Testis (tissue), 2 donors: ENCODE measurements at regions not wholly inside any gene's neighbourhood (a gene's known extent, or its start where the extent isn't known, plus 50 kb on each side); places are given as distances from the start of the nearest gene placed in this dataset.

Experiments
- DNase-seq: peaks from one replicate; pipeline ENCODE4 v3.0.0-alpha.2; 2019
- H3K27ac ChIP-seq, 2 donors: fragments of 200-600 bp; sonication (generic); one replicate each; pipeline ENCODE4 v1.5.1; 2019
- H3K27me3 ChIP-seq: fragments of 200-600 bp; sonication (generic); one replicate; pipeline ENCODE4 v1.5.1; 2019
- H3K36me3 ChIP-seq: fragments of 200-600 bp; sonication (generic); one replicate; pipeline ENCODE4 v1.5.1; 2017; ENCODE audit warnings: low read depth; ENCODE audit errors: missing control alignments
- H3K4me1 ChIP-seq: fragments of 200-600 bp; sonication (generic); one replicate; pipeline ENCODE4 v1.5.1; 2019
- H3K4me3 ChIP-seq, 2 donors: fragments of 200-600 bp; sonication (generic); one replicate each; pipeline ENCODE4 v1.5.1; 2017 to 2019
- H3K9me3 ChIP-seq: fragments of 200-600 bp; sonication (generic); one replicate; pipeline ENCODE4 v1.5.1; 2017
- CTCF ChIP-seq, 3 experiments: fragments of 450-650 bp in 2 of 3; fragments of 200-600 bp in 1 of 3; sonication (generic) in 1 of 3; IDR thresholded peaks; one replicate each; pipeline ENCODE4 v1.5.1; 2016 to 2019; ENCODE audit warnings: antibody characterized with exemption in 3 of 3, mild to moderate bottlenecking in 2 of 3, moderate library complexity in 1 of 3
- POLR2A ChIP-seq: fragments of 450-650 bp; IDR thresholded peaks from one replicate; pipeline ENCODE4 v1.6.1; 2017; ENCODE audit warnings: antibody characterized with exemption, mild to moderate bottlenecking, moderate library complexity
- WGBS, 2 donors: methylation state at CpG; one replicate each; pipeline ENCODE4 v1.1.5; 2018; 5-methylcytosine and 5-hydroxymethylcytosine counted together
- intact Hi-C: fragments of 100-400 bp; cut with DNase I; formaldehyde crosslinking; loops from one replicate; pipeline ENCODE4 v1.15.1; 2023; ENCODE audit warnings: low total_unique reads

GRCh38 chr5:169460123-169460522, 123.5 kb upstream of the SPDL1 start:
- no peaks in the 10 kb centered on the region for H3K27me3 ChIP-seq
- TF ChIP-seq POLR2A (no peak), CTCF (IDR thresholded peaks at IDR 0.05) (no peak)
- intact Hi-C loops, result no loop called here
- H3K4me1 ChIP-seq, result no peaks in the 10 kb centered on the region
- H3K27ac ChIP-seq, result no peak overlapping the region
- no peak overlapping the region for H3K4me3 ChIP-seq
- no peak for DNase-seq
- no peaks in the 10 kb centered on the region for H3K36me3 ChIP-seq
- whole genome bisulfite sequencing, 2 donors, result 73 to 95% methylated on average over 1 of the region's 1 CpG
- no peaks in the 10 kb centered on the region for H3K9me3 ChIP-seq

- H3K9me3 ChIP-seq, result no peaks in the 10 kb centered on the region
- intact Hi-C loops, result no loop called here
- H3K27ac ChIP-seq, result no peak overlapping the region
- no peak for DNase-seq
- WGBS, 2 donors, result 33 to 43% methylated on average over 5 of the region's 5 CpGs
- H3K36me3 ChIP-seq, result no peaks in the 10 kb centered on the region
- no peaks in the 10 kb centered on the region for H3K4me1 ChIP-seq
- H3K4me3 ChIP-seq, result no peak overlapping the region
- H3K27me3 ChIP-seq, result no peaks in the 10 kb centered on the region
- TF ChIP-seq POLR2A, result no peak
- no peak for TF ChIP-seq CTCF (IDR thresholded peaks at IDR 0.05)
These were observed 125.4 kb upstream of the SPDL1 start for GRCh38 chr5:169458221-169458620.

- intact Hi-C loops, result no loop called here
- no peak overlapping the region for H3K27ac ChIP-seq
These were observed 133.1 kb upstream of the SPDL1 start for GRCh38 chr5:169450464-169450863.

GRCh38 chr5:169448826-169449225, 134.7 kb upstream of the SPDL1 start:
- DNase-seq, result no peak
- WGBS, 2 donors, result 92 to 97% methylated on average over 6 of the region's 6 CpGs
- TF ChIP-seq CTCF (IDR thresholded peaks at IDR 0.05) (no peak), POLR2A (no peak)
- no peaks in the 10 kb centered on the region for H3K9me3 ChIP-seq
- intact Hi-C loops, result no loop called here
- H3K27ac ChIP-seq, result no peak overlapping the region
- H3K36me3 ChIP-seq, result no peaks in the 10 kb centered on the region
- no peak overlapping the region for H3K4me3 ChIP-seq
- no peaks in the 10 kb centered on the region for H3K27me3 ChIP-seq
- no peaks in the 10 kb centered on the region for H3K4me1 ChIP-seq

More at GRCh38 chr5:169450464-169450863, 133.1 kb upstream of the SPDL1 start:
- Histone ChIP-seq H3K36me3 (no peaks in the 10 kb centered on the region), H3K27me3 (no peaks in the 10 kb centered on the region), H3K9me3 (no peaks in the 10 kb centered on the region), H3K4me3 (no peak overlapping the region), H3K4me1 (no peaks in the 10 kb centered on the region)
- WGBS, 2 donors, result 58 to 74% methylated on average over 1 of the region's 1 CpG
- DNase-seq, result no peak
- TF ChIP-seq CTCF (IDR thresholded peaks at IDR 0.05) (no peak), POLR2A (no peak)

- H3K27ac ChIP-seq, result no peak overlapping the region
- DNase-seq, result no peak
- peaks cover 7% of the 10 kb centered on the region for H3K4me1 ChIP-seq
- WGBS, 2 donors, result 43 to 50% methylated on average over 2 of the region's 2 CpGs
- H3K27me3 ChIP-seq, result no peaks in the 10 kb centered on the region
- no peak for TF ChIP-seq POLR2A
- TF ChIP-seq CTCF (IDR thresholded peaks at IDR 0.05), result no peak
- intact Hi-C loops, result no loop called here
- no peaks in the 10 kb centered on the region for H3K36me3 ChIP-seq
- no peaks in the 10 kb centered on the region for H3K9me3 ChIP-seq
- no peak overlapping the region for H3K4me3 ChIP-seq
These were observed 138.4 kb upstream of the SPDL1 start for GRCh38 chr5:169445191-169445590.
